ENCODE measurements at regions not wholly inside any gene's neighbourhood (a gene's known extent, or its start where the extent isn't known, plus 50 kb on each side); places are given as distances from the start of the nearest gene placed in this dataset.

DNA sequence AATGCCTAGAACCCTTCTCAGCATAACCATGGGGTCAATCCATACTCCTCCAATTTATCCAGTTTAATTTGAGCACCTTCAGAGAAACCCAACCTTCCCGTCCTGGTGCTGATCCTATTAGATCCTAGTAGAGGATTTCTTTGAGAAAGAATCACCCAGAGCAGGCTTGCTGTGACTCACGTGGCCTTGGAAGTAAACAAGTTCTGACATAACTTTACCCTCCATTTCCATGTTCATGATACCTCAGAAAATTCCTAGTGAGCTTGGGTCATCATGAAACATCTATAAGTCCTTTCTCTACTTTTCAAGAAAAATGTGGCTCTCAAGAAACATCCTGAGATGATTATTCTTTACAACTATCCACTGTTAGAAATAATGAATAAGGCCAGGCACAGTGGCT is 71.7 kb downstream of the PRLHR start:
- Histone ChIP-seq H2AFZ (ENCODE audit: low read length) (no peak overlapping the region), H4K8ac (replicated peaks; ENCODE audit: insufficient read length, low read depth, low read length) (no peak overlapping the region), H3K56ac (ENCODE audit: insufficient read length, low read depth, low read length) (no peak overlapping the region), H3K9me3 (ENCODE audit: control insufficient read depth, low read depth, low read length) (no peaks in the 10 kb centered on the region), H3K18ac (ENCODE audit: insufficient read length, low read depth, low read length) (no peak overlapping the region), H3K14ac (ENCODE audit: insufficient read depth, low read length) (no peak overlapping the region), H3K79me1 (ENCODE audit: insufficient read depth, low read depth, low read length, poor library complexity, severe bottlenecking) (no peaks in the 10 kb centered on the region), H3K27me3 (ENCODE audit: insufficient read depth, low read length) (no peaks in the 10 kb centered on the region), H2BK120ac (ENCODE audit: low read depth, low read length, poor library complexity, severe bottlenecking) (no peak overlapping the region), H3K9ac (ENCODE audit: extremely low read depth, insufficient read length, low read length) (no peak overlapping the region), H4K5ac (ENCODE audit: insufficient read length, low read depth, low read length) (no peak overlapping the region), H2BK20ac (ENCODE audit: low read depth, low read length, poor library complexity, severe bottlenecking) (no peak overlapping the region), H3K23ac (ENCODE audit: insufficient read length, low read depth, low read length) (no peak overlapping the region), H3K4ac (ENCODE audit: low read depth, low read length) (no peak overlapping the region), H3K23me2 (ENCODE audit: insufficient read length, low read depth, low read length, poor library complexity, severe bottlenecking) (no peaks in the 10 kb centered on the region), H4K20me1 (ENCODE audit: control insufficient read depth, insufficient read depth, insufficient read length) (no peaks in the 10 kb centered on the region), H2BK5ac (ENCODE audit: insufficient read length, low read length) (no peak overlapping the region), H3K27ac (ENCODE audit: insufficient read length, low read depth, low read length) (no peak overlapping the region), H3K4me1 (ENCODE audit: insufficient read depth, low read length) (peaks cover 8% of the 10 kb centered on the region; the same call in 1 of the 2 replicates), H3K79me2 (ENCODE audit: insufficient read depth, low read length) (no peaks in the 10 kb centered on the region), H2BK15ac (ENCODE audit: low read depth, low read length) (no peak overlapping the region), H3T11ph (ENCODE audit: low read length) (no peak overlapping the region), H2AK5ac (ENCODE audit: insufficient read length, low read length) (no peak overlapping the region), H2BK12ac (ENCODE audit: insufficient read length, low read depth, low read length) (no peak overlapping the region), H3K4me2 (ENCODE audit: insufficient read depth, insufficient read length, low read length) (no peak overlapping the region), H4K91ac (ENCODE audit: insufficient read length, low read depth, low read length) (no peak overlapping the region)
- WGBS (ENCODE audit: extremely low coverage, insufficient read length, low lambda C conversion rate) = no CpG with 5 or more reads among the region's 2 CpGs
- Mint-ChIP-seq H3K4me1 (peaks cover 9 to 15% of the 10 kb centered on the region in 2 experiments), H3K27ac (no peak overlapping the region), H3K27me3 (ENCODE audit: low read depth) (no peaks in the 10 kb centered on the region; the same call in none of the 2 replicates), H3K4me3 (no peak overlapping the region), H3K36me3 (ENCODE audit: insufficient read depth in 1 of 3, low read depth in 3 of 3) (no peaks in the 10 kb centered on the region), H3K9me3 (peaks cover 2 to 3% of the 10 kb centered on the region in 2 experiments; a peak in 2 of 5 replicates)
- TF ChIP-seq, protein P1, sequence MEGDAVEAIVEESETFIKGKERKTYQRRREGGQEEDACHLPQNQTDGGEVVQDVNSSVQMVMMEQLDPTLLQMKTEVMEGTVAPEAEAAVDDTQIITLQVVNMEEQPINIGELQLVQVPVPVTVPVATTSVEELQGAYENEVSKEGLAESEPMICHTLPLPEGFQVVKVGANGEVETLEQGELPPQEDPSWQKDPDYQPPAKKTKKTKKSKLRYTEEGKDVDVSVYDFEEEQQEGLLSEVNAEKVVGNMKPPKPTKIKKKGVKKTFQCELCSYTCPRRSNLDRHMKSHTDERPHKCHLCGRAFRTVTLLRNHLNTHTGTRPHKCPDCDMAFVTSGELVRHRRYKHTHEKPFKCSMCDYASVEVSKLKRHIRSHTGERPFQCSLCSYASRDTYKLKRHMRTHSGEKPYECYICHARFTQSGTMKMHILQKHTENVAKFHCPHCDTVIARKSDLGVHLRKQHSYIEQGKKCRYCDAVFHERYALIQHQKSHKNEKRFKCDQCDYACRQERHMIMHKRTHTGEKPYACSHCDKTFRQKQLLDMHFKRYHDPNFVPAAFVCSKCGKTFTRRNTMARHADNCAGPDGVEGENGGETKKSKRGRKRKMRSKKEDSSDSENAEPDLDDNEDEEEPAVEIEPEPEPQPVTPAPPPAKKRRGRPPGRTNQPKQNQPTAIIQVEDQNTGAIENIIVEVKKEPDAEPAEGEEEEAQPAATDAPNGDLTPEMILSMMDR (conservative IDR thresholded peaks at IDR 0.05) = no peak
- no peak for DNase-seq
